H9 (cell line): ENCODE measurements at regions not wholly inside any gene's neighbourhood (a gene's known extent, or its start where the extent isn't known, plus 50 kb on each side); places are given as distances from the start of the nearest gene placed in this dataset.

ENCODE experiments used
- DNase-seq: peaks from one replicate; pipeline ENCODE4 v3.0.0-alpha.2; 2017
- H2AFZ ChIP-seq: one replicate; pipeline ENCODE4 v1.6.1; 2013; ENCODE audit warnings: mild to moderate bottlenecking, low read length, control low read depth, moderate library complexity
- H2AK5ac ChIP-seq: 2 replicates; pipeline ENCODE4 v1.6.1; 2013; ENCODE audit warnings: low read length, control low read depth, mixed read lengths; ENCODE audit not compliant: insufficient read length
- H2BK120ac ChIP-seq: one replicate; pipeline ENCODE4 v1.6.1; 2013; ENCODE audit warnings: low read depth, mild to moderate bottlenecking, low read length, control low read depth, inconsistent platforms; ENCODE audit not compliant: poor library complexity, severe bottlenecking
- H2BK12ac ChIP-seq: 2 replicates; pipeline ENCODE4 v1.6.1; 2013; ENCODE audit warnings: low read length, control low read depth, mixed read lengths, low read depth; ENCODE audit not compliant: insufficient read length
- H2BK15ac ChIP-seq: 2 replicates; pipeline ENCODE4 v1.6.1; 2013; ENCODE audit warnings: low read depth, low read length, control low read depth
- H2BK20ac ChIP-seq: one replicate; pipeline ENCODE4 v1.6.1; 2013; ENCODE audit warnings: low read depth, mild to moderate bottlenecking, low read length, control low read depth, inconsistent platforms; ENCODE audit not compliant: poor library complexity, severe bottlenecking
- H2BK5ac ChIP-seq: 2 replicates; pipeline ENCODE4 v1.6.1; 2013; ENCODE audit warnings: low read length, control low read depth, mixed read lengths; ENCODE audit not compliant: insufficient read length
- H3K14ac ChIP-seq: 2 replicates; pipeline ENCODE4 v1.6.1; 2013; ENCODE audit warnings: low read length, control low read depth; ENCODE audit not compliant: insufficient read depth
- H3K18ac ChIP-seq: 2 replicates; pipeline ENCODE4 v1.6.1; 2013; ENCODE audit warnings: low read depth, mild to moderate bottlenecking, mixed read lengths, low read length, control low read depth; ENCODE audit not compliant: insufficient read length
- H3K23ac ChIP-seq: 2 replicates; pipeline ENCODE4 v1.6.1; 2013; ENCODE audit warnings: low read length, control low read depth, mixed read lengths, low read depth; ENCODE audit not compliant: insufficient read length
- H3K23me2 ChIP-seq: 2 replicates; pipeline ENCODE4 v1.6.1; 2013; ENCODE audit warnings: low read depth, mild to moderate bottlenecking, mixed read lengths, low read length, control low read depth; ENCODE audit not compliant: insufficient read length, poor library complexity, severe bottlenecking
- H3K27ac ChIP-seq: 2 replicates; pipeline ENCODE4 v1.5.1; 2013; ENCODE audit warnings: low read length, control low read depth, mixed read lengths, low read depth; ENCODE audit not compliant: insufficient read length
- H3K27me3 ChIP-seq: 2 replicates; pipeline ENCODE4 v1.6.1; 2013; ENCODE audit warnings: low read length, control low read depth, inconsistent platforms; ENCODE audit not compliant: insufficient read depth
- H3K4ac ChIP-seq: 2 replicates; pipeline ENCODE4 v1.6.1; 2013; ENCODE audit warnings: low read depth, mild to moderate bottlenecking, control low read depth, inconsistent platforms, low read length, moderate library complexity
- H3K4me1 ChIP-seq: 2 replicates; pipeline ENCODE4 v1.6.1; 2013; ENCODE audit warnings: low read length, control low read depth, inconsistent platforms; ENCODE audit not compliant: insufficient read depth
- H3K4me2 ChIP-seq: 2 replicates; pipeline ENCODE4 v1.6.1; 2013; ENCODE audit warnings: low read length, control low read depth, mixed read lengths; ENCODE audit not compliant: insufficient read length, insufficient read depth
- H3K56ac ChIP-seq: 2 replicates; pipeline ENCODE4 v1.6.1; 2013; ENCODE audit warnings: low read depth, mild to moderate bottlenecking, mixed read lengths, low read length, control low read depth; ENCODE audit not compliant: insufficient read length
- H3K79me1 ChIP-seq: 2 replicates; pipeline ENCODE4 v1.6.1; 2013; ENCODE audit warnings: low read depth, mild to moderate bottlenecking, moderate library complexity, low read length, control low read depth, inconsistent platforms; ENCODE audit not compliant: insufficient read depth, poor library complexity, severe bottlenecking
- H3K79me2 ChIP-seq: 2 replicates; pipeline ENCODE4 v1.6.1; 2013; ENCODE audit warnings: low read length, control low read depth, inconsistent platforms; ENCODE audit not compliant: insufficient read depth
- H3K9ac ChIP-seq: 2 replicates; pipeline ENCODE4 v1.6.1; 2013; ENCODE audit warnings: low read length, control low read depth, mixed read lengths; ENCODE audit not compliant: insufficient read length; ENCODE audit errors: extremely low read depth
- H3K9me3 ChIP-seq: one replicate; pipeline ENCODE4 v1.6.1; 2013; ENCODE audit warnings: low read depth, low read length, inconsistent platforms; ENCODE audit not compliant: control insufficient read depth
- H3T11ph ChIP-seq: one replicate; pipeline ENCODE4 v1.6.1; 2013; ENCODE audit warnings: mild to moderate bottlenecking, low read length, control low read depth, inconsistent platforms
- H4K20me1 ChIP-seq: one replicate; pipeline ENCODE4 v1.6.1; 2013; ENCODE audit not compliant: control insufficient read depth, insufficient read length, insufficient read depth
- H4K5ac ChIP-seq: 2 replicates; pipeline ENCODE4 v1.6.1; 2013; ENCODE audit warnings: low read depth, mild to moderate bottlenecking, mixed read lengths, low read length, control low read depth; ENCODE audit not compliant: insufficient read length
- H4K8ac ChIP-seq: replicated peaks from 2 replicates; pipeline ENCODE4 v1.6.1; 2013; ENCODE audit warnings: low read length, control low read depth, mixed read lengths, low read depth; ENCODE audit not compliant: insufficient read length
- H4K91ac ChIP-seq: 2 replicates; pipeline ENCODE4 v1.6.1; 2013; ENCODE audit warnings: low read depth, mild to moderate bottlenecking, moderate library complexity, mixed read lengths, low read length, control low read depth; ENCODE audit not compliant: insufficient read length
- H3K27ac Mint-ChIP-seq, 3 experiments: 2 replicates in 2 of 3; 3 replicates in 1 of 3; pipeline ENCODE4 v1.8.0; 2020 to 2021; ENCODE audit warnings: mixed read lengths in 3 of 3, mild to moderate bottlenecking in 1 of 3, moderate library complexity in 1 of 3
- H3K27me3 Mint-ChIP-seq: 2 replicates; pipeline ENCODE4 v1.8.0; 2021; ENCODE audit warnings: low read depth, mild to moderate bottlenecking, moderate library complexity, mixed read lengths
- H3K36me3 Mint-ChIP-seq, 3 experiments: 2 replicates in 2 of 3; 3 replicates in 1 of 3; pipeline ENCODE4 v1.8.0; 2020 to 2021; ENCODE audit warnings: low read depth in 3 of 3, mixed read lengths in 3 of 3; ENCODE audit not compliant: insufficient read depth in 1 of 3
- H3K4me1 Mint-ChIP-seq, 2 experiments: 2 replicates each; pipeline ENCODE4 v1.8.0; 2020; ENCODE audit warnings: mixed read lengths in 2 of 2
- H3K4me3 Mint-ChIP-seq, 2 experiments: 2 replicates in 1 of 2; 3 replicates in 1 of 2; pipeline ENCODE4 v1.8.0; 2020 to 2021; ENCODE audit warnings: mild to moderate bottlenecking in 2 of 2, mixed read lengths in 2 of 2, moderate library complexity in 1 of 2
- H3K9me3 Mint-ChIP-seq, 2 experiments: 2 replicates in 1 of 2; 3 replicates in 1 of 2; pipeline ENCODE4 v1.8.0; 2020; ENCODE audit warnings: mild to moderate bottlenecking in 2 of 2, mixed read lengths in 2 of 2, moderate library complexity in 1 of 2
- CTCF ChIP-seq: fragments of 200-600 bp; sonication (generic); conservative IDR thresholded peaks from 3 replicates; pipeline ENCODE4 v1.8.0; 2021; ENCODE audit warnings: antibody characterized with exemption, mild to moderate bottlenecking
- WGBS: extraction: QIAGEN DNeasy Blood & Tissue Kit; methylation state at CpG from one replicate; pipeline ENCODE4 v1.1.7; 2013; ENCODE audit warnings: missing lambda C conversion rate, low lambda C conversion rate, mixed read lengths; ENCODE audit not compliant: insufficient read length; ENCODE audit errors: extremely low coverage; 5-methylcytosine and 5-hydroxymethylcytosine counted together

GRCh38 chr16:52957199-52957598, 95.5 kb downstream of the CHD9NB start:
- Mint-ChIP-seq H3K4me1 (peaks cover 12 to 14% of the 10 kb centered on the region in 2 experiments), H3K9me3 (peaks cover 4 to 6% of the 10 kb centered on the region in 2 experiments; a peak in 2 of 5 replicates), H3K4me3 (no peak overlapping the region), H3K27me3 (no peaks in the 10 kb centered on the region), H3K36me3 (no peaks in the 10 kb centered on the region; a peak in 1 of 7 replicates), H3K27ac (no peak overlapping the region)
- H3T11ph ChIP-seq: no peak overlapping the region
- H3K4ac ChIP-seq: no peak overlapping the region
- H2BK120ac ChIP-seq: no peak overlapping the region
- H3K4me2 ChIP-seq: no peak overlapping the region
- no peak overlapping the region for H2BK12ac ChIP-seq
- no peak overlapping the region for H3K14ac ChIP-seq
- no CpG with 5 or more reads among the region's 3 CpGs for WGBS
- no peaks in the 10 kb centered on the region for H3K79me2 ChIP-seq
- H4K91ac ChIP-seq: no peak overlapping the region
- no peak for TF ChIP-seq CTCF
- DNase-seq: no peak
- H4K20me1 ChIP-seq: no peaks in the 10 kb centered on the region
- H2BK5ac ChIP-seq: no peak overlapping the region
- no peak overlapping the region for H2AFZ ChIP-seq
- no peak overlapping the region for H2BK15ac ChIP-seq
- no peaks in the 10 kb centered on the region for H3K23me2 ChIP-seq
- H3K56ac ChIP-seq: no peak overlapping the region
- no peak overlapping the region for H3K23ac ChIP-seq
- no peaks in the 10 kb centered on the region for H3K79me1 ChIP-seq
- no peak overlapping the region for H2AK5ac ChIP-seq
- H3K27me3 ChIP-seq: no peaks in the 10 kb centered on the region
- no peak overlapping the region for H4K5ac ChIP-seq
- no peaks in the 10 kb centered on the region for H3K9me3 ChIP-seq
- no peak overlapping the region for H4K8ac ChIP-seq
- H3K18ac ChIP-seq: no peak overlapping the region
- no peak overlapping the region for H3K27ac ChIP-seq
- H2BK20ac ChIP-seq: no peak overlapping the region
- H3K4me1 ChIP-seq: no peaks in the 10 kb centered on the region
- no peak overlapping the region for H3K9ac ChIP-seq
